D341Med (cell line): ENCODE measurements at regions not wholly inside any gene's neighbourhood (a gene's known extent, or its start where the extent isn't known, plus 50 kb on each side); places are given as distances from the start of the nearest gene placed in this dataset.

Source experiments
- DNase-seq: peaks from one replicate; pipeline ENCODE4 v3.0.0; 2012; ENCODE audit warnings: low spot score

- no peak for DNase-seq
Observed at GRCh38 chr16:51900221-51900780, 646.6 kb downstream of the TOX3 start.

- no peak for DNase-seq
Observed at GRCh38 chr16:51898872-51899271, 648.1 kb downstream of the TOX3 start.

GRCh38 chr16:51896013-51896412 lies 650.9 kb downstream of the TOX3 start:
- DNase-seq: no peak

GRCh38 chr16:51892293-51893007 lies 654.5 kb downstream of the TOX3 start:
- no peak for DNase-seq

GRCh38 chr16:51888534-51888933 lies 658.4 kb downstream of the TOX3 start:
- DNase-seq: no peak

GRCh38 chr16:51888016-51888415 lies 658.9 kb downstream of the TOX3 start:
- DNase-seq: no peak

- no peak for DNase-seq
Observed at GRCh38 chr16:51886456-51886855, 660.5 kb downstream of the TOX3 start.

GRCh38 chr16:51884773-51885172 lies 662.2 kb downstream of the TOX3 start:
- DNase-seq: no peak

- DNase-seq: no peak
Observed at GRCh38 chr16:51881731-51882130, 665.2 kb downstream of the TOX3 start.

- no peak for DNase-seq
Observed at GRCh38 chr16:51880776-51881175, 666.2 kb downstream of the TOX3 start.

- DNase-seq: no peak
Observed at GRCh38 chr16:51877686-51878085, 669.3 kb downstream of the TOX3 start.

GRCh38 chr16:51876934-51877333 lies 670.0 kb downstream of the TOX3 start:
- no peak for DNase-seq

GRCh38 chr16:51876601-51876875 lies 670.4 kb downstream of the TOX3 start:
- no peak for DNase-seq

GRCh38 chr16:51875834-51876600 lies 670.9 kb downstream of the TOX3 start:
- DNase-seq: peak; percentile 20

- DNase-seq: no peak
Observed at GRCh38 chr16:51872524-51872923, 674.4 kb downstream of the TOX3 start.

GRCh38 chr16:51870296-51870854 lies 676.6 kb downstream of the TOX3 start:
- no peak for DNase-seq

- DNase-seq: no peak
Observed at GRCh38 chr16:51869176-51869575, 677.8 kb downstream of the TOX3 start.

GRCh38 chr16:51868631-51869030 lies 678.3 kb downstream of the TOX3 start:
- DNase-seq: no peak

- DNase-seq: no peak
Observed at GRCh38 chr16:51867386-51868065, 679.4 kb downstream of the TOX3 start.

- DNase-seq: no peak
Observed at GRCh38 chr16:51864575-51864974, 682.4 kb downstream of the TOX3 start.

GRCh38 chr16:51854401-51854951 lies 692.5 kb downstream of the TOX3 start:
- no peak for DNase-seq

GRCh38 chr16:51853586-51853985 lies 693.4 kb downstream of the TOX3 start:
- DNase-seq: no peak
